PC-3 (cell line): ENCODE measurements at regions not wholly inside any gene's neighbourhood (a gene's known extent, or its start where the extent isn't known, plus 50 kb on each side); places are given as distances from the start of the nearest gene placed in this dataset.

ENCODE experiments used
- ATAC-seq: fragments of 200-7000 bp; cut with Tn5 transposase; 2 replicates; pipeline ENCODE4 v1.9.1; 2020; ENCODE audit warnings: mild to moderate bottlenecking, moderate library complexity
- BruUV-seq: library from RNA; stranded (reverse); fragments of 400-500 nt; replicated peaks from 2 replicates; lab custom pipeline; 2021; lab: Mats Ljungman, UMichigan
- CTCF ChIA-PET: fragments of 300-600 bp; sonication (Branson Sonifier 250); formaldehyde crosslinking; loops from one replicate; lab custom pipeline; 2022; ENCODE audit warnings: antibody characterized with exemption; lab: Charles Lee
- POLR2A ChIA-PET: fragments of 300-600 bp; sonication (Branson Sonifier 250); formaldehyde crosslinking; loops from one replicate; lab custom pipeline; 2022; ENCODE audit warnings: antibody characterized with exemption; ENCODE audit not compliant: unreplicated experiment; lab: Charles Lee
- DNase-seq: peaks from one replicate; pipeline ENCODE4 v3.0.0-alpha.2; 2015
- H2AFZ ChIP-seq: fragments of 300-600 bp; sonication (generic); 2 replicates; pipeline ENCODE4 v1.6.0; 2016; ENCODE audit warnings: antibody characterized with exemption, low read length
- H3F3A ChIP-seq: fragments of 300-600 bp; sonication (generic); one replicate; pipeline ENCODE4 v1.6.0; 2017; ENCODE audit warnings: antibody characterized with exemption, low read length, control low read depth, mild to moderate bottlenecking; ENCODE audit not compliant: unreplicated experiment
- H3K27ac ChIP-seq: fragments of 300-600 bp; sonication (generic); 2 replicates; pipeline ENCODE4 v1.5.1; 2016; ENCODE audit warnings: mild to moderate bottlenecking, low read length
- H3K27me3 ChIP-seq: fragments of 300-600 bp; sonication (generic); 2 replicates; pipeline ENCODE4 v1.6.1; 2016; ENCODE audit warnings: low read length, mixed read lengths
- H3K36me3 ChIP-seq: fragments of 300-600 bp; sonication (generic); 2 replicates; pipeline ENCODE4 v1.6.1; 2016; ENCODE audit warnings: low read depth, mixed run types, low read length, mixed read lengths
- H3K4me1 ChIP-seq: fragments of 300-600 bp; sonication (generic); 2 replicates; pipeline ENCODE4 v1.5.1; 2016; ENCODE audit warnings: low read length; ENCODE audit not compliant: insufficient read depth
- H3K4me2 ChIP-seq: fragments of 300-600 bp; sonication (generic); 2 replicates; pipeline ENCODE4 v1.6.0; 2016; ENCODE audit warnings: low read length
- H3K4me3 ChIP-seq: fragments of 300-600 bp; sonication (generic); 2 replicates; pipeline ENCODE4 v1.5.1; 2016; ENCODE audit warnings: mild to moderate bottlenecking, low read length, mixed read lengths
- H3K79me2 ChIP-seq: fragments of 300-600 bp; sonication (generic); 2 replicates; pipeline ENCODE4 v1.6.1; 2017; ENCODE audit warnings: low read length, mixed read lengths
- H3K9ac ChIP-seq: fragments of 300-600 bp; sonication (generic); 2 replicates; pipeline ENCODE4 v1.6.0; 2016; ENCODE audit warnings: mild to moderate bottlenecking, low read length
- H3K9me2 ChIP-seq: fragments of 300-600 bp; sonication (generic); replicated peaks from 2 replicates; pipeline ENCODE4 v1.6.1; 2016; ENCODE audit warnings: mixed run types, low read length, mixed read lengths
- H3K9me3 ChIP-seq: fragments of 300-600 bp; sonication (generic); 2 replicates; pipeline ENCODE4 v1.6.1; 2016; ENCODE audit warnings: low read length, mixed read lengths
- H4K20me1 ChIP-seq: fragments of 300-600 bp; sonication (generic); 2 replicates; pipeline ENCODE4 v1.6.1; 2016; ENCODE audit warnings: low read length, mixed read lengths
- CTCF ChIP-seq: fragments of 300-600 bp; sonication (generic); conservative IDR thresholded peaks from 2 replicates; pipeline ENCODE4 v1.5.1; 2017; ENCODE audit warnings: antibody characterized with exemption, low read depth, mild to moderate bottlenecking, low read length
- EZH2 ChIP-seq: fragments of 300-600 bp; sonication (generic); IDR thresholded peaks from one replicate; pipeline ENCODE4 v1.6.1; 2017; ENCODE audit warnings: antibody characterized with exemption, mild to moderate bottlenecking, low read length; ENCODE audit not compliant: unreplicated experiment
- EZH2phosphoT487 ChIP-seq: fragments of 300-600 bp; sonication (generic); IDR thresholded peaks from 2 replicates; pipeline ENCODE4 v1.6.1; 2018; ENCODE audit warnings: mild to moderate bottlenecking, antibody characterized with exemption, low read length, borderline replicate concordance
- intact Hi-C: fragments of 100-400 bp; cut with micrococcal nuclease; formaldehyde crosslinking; loops from 2 replicates; pipeline ENCODE4 v1.9.0; 2023

GRCh38 chr12:59386236-59386635 lies 209.6 kb upstream of the SLC16A7 start:
- Histone ChIP-seq H3K4me3 (no peak overlapping the region), H3K4me2 (no peak overlapping the region), H4K20me1 (no peaks in the 10 kb centered on the region), H3K79me2 (no peaks in the 10 kb centered on the region), H3K9me2 (no peaks in the 10 kb centered on the region), H3K36me3 (no peaks in the 10 kb centered on the region), H3F3A (no peaks in the 10 kb centered on the region), H3K9ac (no peak overlapping the region), H3K27ac (no peak overlapping the region), H2AFZ (no peak overlapping the region), H3K9me3 (no peaks in the 10 kb centered on the region), H3K27me3 (no peaks in the 10 kb centered on the region), H3K4me1 (no peaks in the 10 kb centered on the region)
- CTCF ChIA-PET, result no interaction called here
- BruUV-seq, result no TSS peak
- intact Hi-C loops, result no loop called here
- POLR2A ChIA-PET, result no interaction called here
- DNase-seq, result no peak
- ATAC-seq, result no peak
- no peak for TF ChIP-seq EZH2
- TF ChIP-seq CTCF, result no peak
- no peak for TF ChIP-seq EZH2phosphoT487

- TF ChIP-seq EZH2, result no peak
- no peak for TF ChIP-seq CTCF
- no peak for TF ChIP-seq EZH2phosphoT487
- no peak overlapping the region for H3K9ac ChIP-seq
- H3K4me3 ChIP-seq, result no peak overlapping the region
- H3K27ac ChIP-seq, result no peak overlapping the region
- intact Hi-C loops, result no loop called here
- DNase-seq (no peak), ATAC-seq (no peak)
- H3K36me3 ChIP-seq, result no peaks in the 10 kb centered on the region
- H3K4me1 ChIP-seq, result no peaks in the 10 kb centered on the region
- H3K4me2 ChIP-seq, result no peak overlapping the region
- H2AFZ ChIP-seq, result no peak overlapping the region
- BruUV-seq, result no TSS peak
- H3K9me2 ChIP-seq, result no peaks in the 10 kb centered on the region
- no peaks in the 10 kb centered on the region for H3K79me2 ChIP-seq
- H3K27me3 ChIP-seq, result no peaks in the 10 kb centered on the region
- CTCF ChIA-PET, result no interaction called here
- POLR2A ChIA-PET, result no interaction called here
- no peaks in the 10 kb centered on the region for H3F3A ChIP-seq
- no peaks in the 10 kb centered on the region for H4K20me1 ChIP-seq
- no peaks in the 10 kb centered on the region for H3K9me3 ChIP-seq
Observed at GRCh38 chr12:59383079-59383822, 212.6 kb upstream of the SLC16A7 start.

GRCh38 chr12:59382282-59383078 lies 213.3 kb upstream of the SLC16A7 start:
- ChIA-PET CTCF (no interaction called here), POLR2A (no interaction called here)
- intact Hi-C loops, result no loop called here
- no peak for TF ChIP-seq EZH2phosphoT487
- Histone ChIP-seq H3K4me2 (no peak overlapping the region), H3F3A (no peaks in the 10 kb centered on the region), H3K9me2 (no peaks in the 10 kb centered on the region), H2AFZ (no peak overlapping the region), H3K27ac (no peak overlapping the region), H3K27me3 (no peaks in the 10 kb centered on the region), H3K9ac (no peak overlapping the region), H3K36me3 (no peaks in the 10 kb centered on the region), H3K9me3 (no peaks in the 10 kb centered on the region), H3K4me1 (no peaks in the 10 kb centered on the region), H3K79me2 (no peaks in the 10 kb centered on the region), H4K20me1 (no peaks in the 10 kb centered on the region), H3K4me3 (no peak overlapping the region)
- DNase-seq (no peak), ATAC-seq (no peak)
- BruUV-seq, result no TSS peak
